HCT116 (cell line): ENCODE measurements at regions not wholly inside any gene's neighbourhood (a gene's known extent, or its start where the extent isn't known, plus 50 kb on each side); places are given as distances from the start of the nearest gene placed in this dataset.

Experiments used
- ATAC-seq: fragments of 200-7000 bp; cut with Tn5 transposase; 2 replicates; pipeline ENCODE4 v1.9.1; 2020; ENCODE audit warnings: mild to moderate bottlenecking, moderate library complexity
- BruUV-seq: library from RNA; stranded (reverse); fragments of 400-500 nt; replicated peaks from 2 replicates; lab custom pipeline; 2021; lab: Mats Ljungman, UMichigan
- CTCF ChIA-PET: fragments of 300-600 bp; sonication (Branson Sonifier 250); formaldehyde crosslinking; loops from one replicate; lab custom pipeline; 2021; ENCODE audit warnings: antibody characterized with exemption; lab: Charles Lee
- POLR2A ChIA-PET: fragments of 300-600, 350-600 bp; sonication (Branson Sonifier 250); formaldehyde crosslinking; loops from one replicate; lab custom pipeline; 2021; ENCODE audit warnings: antibody characterized with exemption; lab: Charles Lee
- RAD21 ChIA-PET, 2 experiments: fragments of 300-600 bp; sonication (Branson Sonifier 250); formaldehyde crosslinking; loops; one replicate each; lab custom pipeline; 2023; ENCODE audit warnings: low total read pairs in 2 of 2; ENCODE audit not compliant: uncharacterized antibody in 2 of 2, unreplicated experiment in 2 of 2, low non-redundant PET in 1 of 2; lab: Charles Lee
- DNase-seq: peaks from one replicate; pipeline ENCODE4 v3.0.0-alpha.2; 2010; ENCODE audit warnings: low read depth, low spot score
- H2AFZ ChIP-seq: fragments of 200-600 bp; shearing (Covaris generic), sonication (generic); 2 replicates; pipeline ENCODE4 v1.6.1; 2017; ENCODE audit warnings: low read depth, mixed run types, mixed read lengths, antibody characterized with exemption, low read length; ENCODE audit not compliant: poor library complexity, severe bottlenecking
- H3K27ac ChIP-seq: 2 replicates; pipeline ENCODE4 v1.5.1; 2012; ENCODE audit warnings: low read depth, low read length
- H3K27me3 ChIP-seq: fragments of 200-600 bp; sonication (generic); 2 replicates; pipeline ENCODE4 v1.6.1; 2016; ENCODE audit warnings: mixed run types, low read length, mixed read lengths; ENCODE audit not compliant: insufficient read depth
- H3K36me3 ChIP-seq, 2 experiments: fragments of 200-500 bp in 1 of 2; fragments of 200-600 bp in 1 of 2; sonication (Bioruptor generic) in 1 of 2; sonication (generic) in 1 of 2; 2 replicates each; pipeline versions ENCODE4 v1.5.1 to v1.6.1; 2014 to 2016; ENCODE audit warnings: low read length in 2 of 2, inconsistent platforms in 1 of 2, mixed read lengths in 1 of 2, mixed run types in 1 of 2; ENCODE audit not compliant: insufficient read depth in 2 of 2, control insufficient read depth in 1 of 2
- H3K4me1 ChIP-seq, 2 experiments: fragments of 200-600 bp in 1 of 2; sonication (generic) in 1 of 2; 2 replicates each; pipeline versions ENCODE4 v1.5.1 to v1.6.1; 2012 to 2017; ENCODE audit warnings: low read length in 2 of 2, inconsistent platforms in 1 of 2, mild to moderate bottlenecking in 1 of 2, mixed read lengths in 1 of 2, mixed run types in 1 of 2, moderate library complexity in 1 of 2; ENCODE audit not compliant: insufficient read depth in 2 of 2, control insufficient read depth in 1 of 2
- H3K4me2 ChIP-seq: fragments of 200-600 bp; sonication (generic); 2 replicates; pipeline ENCODE4 v1.6.1; 2017; ENCODE audit warnings: mixed run types, low read length, mixed read lengths
- H3K4me3 ChIP-seq, 2 experiments: fragments of 200-600 bp in 1 of 2; sonication (generic) in 1 of 2; replicated peaks in 1 of 2; 2 replicates each; pipeline ENCODE4 v1.5.1; 2011 to 2016; ENCODE audit warnings: low read length in 2 of 2, control low read depth in 1 of 2, low read depth in 1 of 2, mild to moderate bottlenecking in 1 of 2, mixed read lengths in 1 of 2, mixed run types in 1 of 2
- H3K79me2 ChIP-seq: fragments of 200-600 bp; sonication (generic); 2 replicates; pipeline ENCODE4 v1.6.1; 2017; ENCODE audit warnings: mild to moderate bottlenecking, mixed run types, low read length, moderate library complexity, mixed read lengths; ENCODE audit not compliant: insufficient read depth
- H3K9ac ChIP-seq: fragments of 200-600 bp; sonication (generic); 2 replicates; pipeline ENCODE4 v1.6.1; 2016; ENCODE audit warnings: low read length, mixed read lengths
- H3K9me2 ChIP-seq: fragments of 200-600 bp; sonication (generic), shearing (Covaris generic); 2 replicates; pipeline ENCODE4 v1.6.1; 2017; ENCODE audit warnings: mixed run types, mild to moderate bottlenecking, moderate library complexity; ENCODE audit not compliant: insufficient read depth
- H3K9me3 ChIP-seq, 2 experiments: fragments of 200-500 bp in 1 of 2; fragments of 200-600 bp in 1 of 2; sonication (Bioruptor generic) in 1 of 2; sonication (generic) in 1 of 2; 2 replicates each; pipeline ENCODE4 v1.6.1; 2014 to 2017; ENCODE audit warnings: low read length in 2 of 2, mixed read lengths in 2 of 2, inconsistent platforms in 1 of 2, low read depth in 1 of 2, mild to moderate bottlenecking in 1 of 2, mixed run types in 1 of 2, moderate library complexity in 1 of 2; ENCODE audit not compliant: control insufficient read depth in 1 of 2, insufficient read depth in 1 of 2
- H4K20me1 ChIP-seq: fragments of 200-600 bp; sonication (generic), shearing (Covaris generic); 2 replicates; pipeline ENCODE4 v1.6.1; 2017; ENCODE audit warnings: mixed run types, mild to moderate bottlenecking, moderate library complexity; ENCODE audit not compliant: insufficient read depth
- ATF3 ChIP-seq: IDR thresholded peaks from 2 replicates; pipeline ENCODE4 v1.6.1; 2012
- CBX3 ChIP-seq: IDR thresholded peaks from 2 replicates; pipeline ENCODE4 v1.6.1; 2012; ENCODE audit warnings: low read depth
- CEBPB ChIP-seq: IDR thresholded peaks from 2 replicates; pipeline ENCODE4 v1.6.1; 2012; ENCODE audit warnings: low read depth
- EGR1 ChIP-seq: IDR thresholded peaks from 2 replicates; pipeline ENCODE4 v1.6.1; 2012; ENCODE audit warnings: low read depth
- FOSL1 ChIP-seq: IDR thresholded peaks from 2 replicates; pipeline ENCODE4 v1.6.1; 2012; ENCODE audit warnings: low read depth
- JUND ChIP-seq: IDR thresholded peaks from 2 replicates; pipeline ENCODE4 v1.6.1; 2012
- MAX ChIP-seq: IDR thresholded peaks from 2 replicates; pipeline ENCODE4 v1.6.1; 2012
- POLR2A ChIP-seq: IDR thresholded peaks from 2 replicates; pipeline ENCODE4 v1.7.0; 2011; ENCODE audit warnings: borderline replicate concordance; ENCODE audit not compliant: insufficient read depth, insufficient read length; ENCODE audit errors: extremely low read depth
- POLR2AphosphoS5 ChIP-seq: IDR thresholded peaks from 2 replicates; pipeline ENCODE4 v1.6.1; 2011; ENCODE audit warnings: mild to moderate bottlenecking, low read depth, low read length, moderate library complexity
- SP1 ChIP-seq: IDR thresholded peaks from 2 replicates; pipeline ENCODE4 v1.6.1; 2012; ENCODE audit warnings: low read depth
- TCF7L2 ChIP-seq: IDR thresholded peaks from 2 replicates; pipeline ENCODE4 v1.7.0; 2011; ENCODE audit warnings: borderline replicate concordance, inconsistent platforms; ENCODE audit not compliant: insufficient read depth, insufficient read length; ENCODE audit errors: extremely low read depth
- ZBTB33 ChIP-seq: IDR thresholded peaks from 2 replicates; pipeline ENCODE4 v1.6.1; 2011; ENCODE audit warnings: mild to moderate bottlenecking, low read length, moderate library complexity; ENCODE audit not compliant: insufficient replicate concordance; ENCODE audit errors: extremely low read depth
- ZFX ChIP-seq: fragments of 450-650 bp; IDR thresholded peaks from 2 replicates; pipeline ENCODE4 v1.6.1; 2017
- intact Hi-C: fragments of 100-400 bp; cut with micrococcal nuclease; formaldehyde crosslinking; loops from 2 replicates; pipeline ENCODE4 v1.10.0; 2022

DNA sequence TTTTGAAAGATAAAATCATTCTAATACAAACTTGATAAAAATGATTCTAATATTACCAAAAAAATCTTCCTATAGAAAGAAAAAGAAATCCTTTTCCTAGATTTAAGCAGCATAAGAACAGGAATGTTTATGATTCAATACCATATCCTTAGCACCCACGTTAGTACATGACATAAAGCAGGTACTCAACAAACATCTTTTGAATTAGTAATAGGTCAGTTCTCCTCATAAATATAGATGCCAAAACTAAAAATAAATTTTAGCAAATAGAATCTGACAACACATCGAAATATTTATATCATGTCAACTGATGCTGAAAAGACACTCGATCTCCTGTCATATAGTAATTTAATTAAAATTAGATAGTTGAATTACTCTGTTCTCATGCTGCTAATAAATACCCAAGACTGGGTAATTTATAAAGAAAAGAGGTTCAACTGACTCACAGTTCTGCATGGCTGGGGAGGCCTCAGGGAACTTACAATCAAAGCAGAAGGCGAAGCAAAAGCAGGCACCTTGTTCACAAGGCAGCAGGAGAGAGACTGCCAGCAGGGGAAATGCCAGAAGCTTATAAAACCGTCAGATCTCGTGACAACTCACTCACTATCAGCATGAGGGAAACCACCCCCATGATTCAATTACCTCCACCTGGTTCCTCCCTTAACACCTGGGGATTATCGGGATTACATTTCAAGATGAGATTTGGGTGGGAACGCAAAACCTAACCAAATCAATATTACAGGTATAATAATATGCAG, 191.8 kb downstream of the HTR7 start (continued):
- TF ChIP-seq TCF7L2 (no peak), ATF3 (no peak), POLR2AphosphoS5 (no peak), ZFX (no peak), CBX3 (no peak), POLR2A (no peak)

DNA sequence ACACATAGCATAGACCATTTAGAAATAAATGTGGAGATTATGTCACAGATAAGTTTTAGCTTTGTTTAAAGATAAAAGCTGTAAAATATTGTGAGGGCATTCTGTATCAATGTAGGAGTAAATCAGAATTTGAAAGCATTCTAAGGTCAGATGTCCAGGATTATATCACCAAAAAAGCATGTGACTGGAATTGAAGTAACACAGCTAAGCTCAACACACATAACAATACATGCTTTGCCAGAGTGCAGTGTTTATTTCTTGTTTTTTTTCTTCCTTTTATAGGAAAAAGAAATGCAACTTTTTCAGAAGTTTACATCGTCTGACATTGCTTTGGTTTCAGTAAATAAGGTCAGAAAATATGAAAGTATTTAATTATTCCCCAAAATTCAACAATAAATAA, 183.4 kb downstream of the HTR7 start:
- ATAC-seq = no peak
- BruUV-seq = no TSS peak
- RAD21 ChIA-PET = no interaction called here
- no peak overlapping the region for H3K9ac ChIP-seq
- CTCF ChIA-PET = no interaction called here
- intact Hi-C loops = no loop called here
- H3K4me1 ChIP-seq = peaks cover 0 to 6% of the 10 kb centered on the region in 2 experiments; a peak in 1 of 4 replicates
- POLR2A ChIA-PET = no interaction called here
- no peak overlapping the region for H3K4me2 ChIP-seq
- TF ChIP-seq CBX3 = no peak
- no peak for TF ChIP-seq MAX
- no peak for TF ChIP-seq EGR1
- no peak for TF ChIP-seq CEBPB
- no peak for TF ChIP-seq ZFX
- no peak for TF ChIP-seq TCF7L2
- no peak for TF ChIP-seq FOSL1
- no peak for TF ChIP-seq ZBTB33
- TF ChIP-seq JUND = no peak
- TF ChIP-seq SP1 = no peak
- no peaks in the 10 kb centered on the region for H3K36me3 ChIP-seq
- DNase-seq = no peak
- no peak overlapping the region for H3K4me3 ChIP-seq
- H3K27me3 ChIP-seq = no peaks in the 10 kb centered on the region
- no peaks in the 10 kb centered on the region for H4K20me1 ChIP-seq
- no peak overlapping the region for H3K27ac ChIP-seq
- H3K9me2 ChIP-seq = no peaks in the 10 kb centered on the region
- H2AFZ ChIP-seq = no peak overlapping the region
- H3K79me2 ChIP-seq = no peaks in the 10 kb centered on the region
- no peaks in the 10 kb centered on the region for H3K9me3 ChIP-seq
